HEK293T (cell line): ENCODE measurements at regions not wholly inside any gene's neighbourhood (a gene's known extent, or its start where the extent isn't known, plus 50 kb on each side); places are given as distances from the start of the nearest gene placed in this dataset.

Experiments
- ARNT ChIP-seq: fragments of 450-650 bp; IDR thresholded peaks from 2 replicates; pipeline ENCODE4 v1.6.1; 2017; ENCODE audit warnings: mild to moderate bottlenecking
- BHLHE40 ChIP-seq: fragments of 450-650 bp; IDR thresholded peaks from 2 replicates; pipeline ENCODE4 v1.6.1; 2016; ENCODE audit warnings: mild to moderate bottlenecking, moderate library complexity, borderline replicate concordance
- ELF4 ChIP-seq: fragments of 450-650 bp; IDR thresholded peaks from 2 replicates; pipeline ENCODE4 v1.6.1; 2017; ENCODE audit warnings: antibody characterized with exemption
- FOXA1 ChIP-seq: fragments of 450-650 bp; IDR thresholded peaks from 2 replicates; pipeline ENCODE4 v1.6.1; 2016; ENCODE audit warnings: mild to moderate bottlenecking
- FOXK2 ChIP-seq: fragments of 450-650 bp; IDR thresholded peaks from 2 replicates; pipeline ENCODE4 v1.6.1; 2016; ENCODE audit warnings: mild to moderate bottlenecking
- FOXM1 ChIP-seq: fragments of 450-650 bp; IDR thresholded peaks from 2 replicates; pipeline ENCODE4 v1.6.1; 2017; ENCODE audit warnings: mild to moderate bottlenecking, borderline replicate concordance
- HDGF ChIP-seq: fragments of 450-650 bp; IDR thresholded peaks from 2 replicates; pipeline ENCODE4 v1.6.1; 2017; ENCODE audit warnings: antibody characterized with exemption, borderline replicate concordance
- L3MBTL2 ChIP-seq: fragments of 450-650 bp; conservative IDR thresholded peaks from 2 replicates; pipeline ENCODE4 v1.6.1; 2016; ENCODE audit warnings: mild to moderate bottlenecking
- LEF1 ChIP-seq: fragments of 450-650 bp; IDR thresholded peaks from 2 replicates; pipeline ENCODE4 v1.6.1; 2017; ENCODE audit warnings: mild to moderate bottlenecking, borderline replicate concordance
- NFRKB ChIP-seq: fragments of 450-650 bp; IDR thresholded peaks from 2 replicates; pipeline ENCODE4 v1.6.1; 2016; ENCODE audit warnings: mild to moderate bottlenecking, moderate library complexity
- PKNOX1 ChIP-seq: fragments of 450-650 bp; IDR thresholded peaks from 2 replicates; pipeline ENCODE4 v1.6.1; 2016
- SP1 ChIP-seq: fragments of 450-650 bp; IDR thresholded peaks from 2 replicates; pipeline ENCODE4 v1.6.1; 2017
- SUZ12 ChIP-seq: fragments of 450-650 bp; IDR thresholded peaks from 2 replicates; pipeline ENCODE4 v1.6.1; 2016; ENCODE audit warnings: mild to moderate bottlenecking
- TARDBP ChIP-seq: fragments of 450-650 bp; IDR thresholded peaks from 2 replicates; pipeline ENCODE4 v1.6.1; 2016

GRCh38 chr3:162200836-162201235 lies 704.2 kb downstream of the OTOL1 start:
- TF ChIP-seq FOXM1, result no peak
- TF ChIP-seq PKNOX1, result no peak
- TF ChIP-seq NFRKB, result no peak
- no peak for TF ChIP-seq SP1
- no peak for TF ChIP-seq ELF4
- TF ChIP-seq FOXA1, result no peak
- no peak for TF ChIP-seq SUZ12
- TF ChIP-seq LEF1, result no peak
- TF ChIP-seq TARDBP, result no peak
- no peak for TF ChIP-seq HDGF
- TF ChIP-seq ARNT, result no peak
- no peak for TF ChIP-seq FOXK2
- no peak for TF ChIP-seq BHLHE40
- TF ChIP-seq L3MBTL2, result no peak
